ENCODE measurements at regions not wholly inside any gene's neighbourhood (a gene's known extent, or its start where the extent isn't known, plus 50 kb on each side); places are given as distances from the start of the nearest gene placed in this dataset.

DNA sequence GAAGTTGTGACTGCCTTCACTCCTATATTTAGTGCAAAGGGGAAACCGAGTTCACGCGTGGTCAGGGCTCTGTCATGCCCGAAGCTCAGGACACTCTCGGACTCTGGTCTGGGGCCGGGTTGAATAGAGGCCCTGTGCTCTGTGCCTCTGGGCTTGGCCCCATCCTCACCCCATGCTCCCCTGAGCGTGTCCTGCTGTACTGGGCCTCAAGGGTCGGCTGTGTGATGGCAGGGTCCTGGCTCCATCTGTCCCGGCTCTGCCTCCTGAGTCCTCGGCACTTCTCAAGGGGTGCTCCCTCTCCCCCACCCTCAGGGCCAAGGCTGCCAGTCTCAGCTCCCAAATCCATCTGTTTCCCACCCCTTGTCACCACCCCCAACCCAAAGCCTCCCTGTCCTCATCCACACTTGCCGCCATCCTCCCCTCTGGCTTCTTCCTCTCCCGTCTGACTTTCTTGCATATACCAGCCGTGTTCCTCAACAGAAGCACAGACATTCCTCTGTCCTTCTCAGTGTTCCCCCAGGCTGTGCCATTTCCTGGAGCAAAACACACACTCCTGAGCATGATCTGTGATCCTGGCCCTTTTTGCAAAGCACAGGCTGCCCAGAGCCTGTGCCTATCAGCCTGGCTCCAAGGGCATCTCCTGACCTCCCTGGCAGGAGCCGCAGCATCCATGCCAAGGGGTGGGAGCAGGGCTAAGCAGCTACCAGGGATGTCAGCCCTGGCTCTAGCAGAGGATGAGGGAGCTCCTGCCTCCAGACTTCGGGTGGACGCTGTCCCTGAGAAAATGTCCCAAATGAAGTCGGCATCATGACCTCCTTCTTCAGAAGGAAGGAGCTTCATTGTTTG, 64.2 kb upstream of the OTOS start:
- Histone ChIP-seq H3K18ac (ENCODE audit: extremely low read depth, low read length) (no peak overlapping the region), H2BK15ac (ENCODE audit: low read length) (no peak overlapping the region), H3K4me2 (ENCODE audit: insufficient read depth in 1 of 2, low read depth in 2 of 2, low read length in 2 of 2) (peak overlapping the region in 1 of 2 experiments; percentile 51; a peak in 1 of 4 replicates), H3K23me2 (ENCODE audit: low read depth, low read length) (no peaks in the 10 kb centered on the region), H2BK120ac (replicated peaks; ENCODE audit: low read depth, low read length) (no peak overlapping the region), H2BK20ac (ENCODE audit: low read length) (no peak overlapping the region), H2AFZ (ENCODE audit: low read length) (no peak overlapping the region), H3K56ac (replicated peaks; ENCODE audit: insufficient read length, low read depth, low read length) (no peak overlapping the region), H3K27me3 (replicated peaks in 1 of 4; ENCODE audit: control insufficient read depth in 3 of 4, extremely low read depth in 1 of 4, insufficient read depth in 3 of 4, low read length in 3 of 4) (no peaks in the 10 kb centered on the region; a peak in 1 of 7 replicates), H4K5ac (ENCODE audit: insufficient read length, low read depth, low read length) (no peak overlapping the region), H3K4ac (replicated peaks; ENCODE audit: insufficient read length, low read depth, low read length) (no peak overlapping the region), H3K14ac (ENCODE audit: insufficient read length) (no peak overlapping the region), H4K91ac (replicated peaks; ENCODE audit: insufficient read length, low read length) (no peak overlapping the region), H3K79me1 (ENCODE audit: low read depth, low read length) (no peaks in the 10 kb centered on the region), H3K4me1 (replicated peaks in 1 of 4; ENCODE audit: control insufficient read depth in 3 of 4, insufficient read depth in 4 of 4, low read length in 3 of 4) (peaks cover 5 to 14% (median 7%) of the 10 kb centered on the region in 4 experiments), H4K8ac (ENCODE audit: extremely low read depth, insufficient read depth, low read length) (no peak overlapping the region), H3K4me3 (ENCODE audit: extremely low read depth in 1 of 4, insufficient read depth in 2 of 4, low read depth in 3 of 4, low read length in 4 of 4) (no peak overlapping the region), H3K36me3 (ENCODE audit: control insufficient read depth in 2 of 4, insufficient read depth in 4 of 4, low read length in 3 of 4) (no peaks in the 10 kb centered on the region), H3K79me2 (ENCODE audit: control insufficient read depth in 1 of 2, insufficient read depth in 2 of 2, low read length in 2 of 2) (no peaks in the 10 kb centered on the region), H3K9me3 (ENCODE audit: insufficient read depth in 2 of 2, low read depth in 1 of 2, low read length in 1 of 2) (no peaks in the 10 kb centered on the region), H2AK5ac (ENCODE audit: low read depth, low read length) (no peak overlapping the region), H3K27ac (ENCODE audit: low read depth, low read length) (no peak overlapping the region), H2BK5ac (ENCODE audit: low read depth, low read length) (no peak overlapping the region), H4K20me1 (replicated peaks in 1 of 2; ENCODE audit: control insufficient read depth in 1 of 2, insufficient read depth in 2 of 2, low read length in 2 of 2) (no peaks in the 10 kb centered on the region), H2BK12ac (ENCODE audit: low read depth, low read length) (no peak overlapping the region), H3K23ac (ENCODE audit: insufficient read length) (no peak overlapping the region), H3K9ac (replicated peaks in 1 of 4; ENCODE audit: extremely low read depth in 1 of 4, low read depth in 3 of 4, low read length in 3 of 4) (no peak overlapping the region)
- ChIA-PET CTCF (ENCODE audit: partially characterized antibody) (no interaction called here), POLR2A (ENCODE audit: partially characterized antibody) (no interaction called here)
- no peak for FAIRE-seq
- no peak for DNase-seq (ENCODE audit: low read depth in 1 of 2, low spot score in 2 of 2)
- 91% methylated on average over 8 of the region's 17 CpGs; no CpG with 5 or more reads in 1 of the 2 experiments for WGBS, 2 experiments (ENCODE audit: extremely low coverage in 1 of 2, insufficient coverage in 1 of 2, insufficient read length in 1 of 2, insufficient replicate concordance in 2 of 2, low coverage in 1 of 2, low lambda C conversion rate in 2 of 2, missing lambda C conversion rate in 1 of 2)
- TF ChIP-seq KDM4A (IDR thresholded peaks at IDR 0.05; ENCODE audit: low read depth, low read length, severe bottlenecking) (no peak), HDAC6 (IDR thresholded peaks at IDR 0.05; ENCODE audit: low read depth, low read length) (no peak), SP4 (IDR thresholded peaks at IDR 0.05; ENCODE audit: low read length) (no peak)
- TF ChIP-seq, protein P1, sequence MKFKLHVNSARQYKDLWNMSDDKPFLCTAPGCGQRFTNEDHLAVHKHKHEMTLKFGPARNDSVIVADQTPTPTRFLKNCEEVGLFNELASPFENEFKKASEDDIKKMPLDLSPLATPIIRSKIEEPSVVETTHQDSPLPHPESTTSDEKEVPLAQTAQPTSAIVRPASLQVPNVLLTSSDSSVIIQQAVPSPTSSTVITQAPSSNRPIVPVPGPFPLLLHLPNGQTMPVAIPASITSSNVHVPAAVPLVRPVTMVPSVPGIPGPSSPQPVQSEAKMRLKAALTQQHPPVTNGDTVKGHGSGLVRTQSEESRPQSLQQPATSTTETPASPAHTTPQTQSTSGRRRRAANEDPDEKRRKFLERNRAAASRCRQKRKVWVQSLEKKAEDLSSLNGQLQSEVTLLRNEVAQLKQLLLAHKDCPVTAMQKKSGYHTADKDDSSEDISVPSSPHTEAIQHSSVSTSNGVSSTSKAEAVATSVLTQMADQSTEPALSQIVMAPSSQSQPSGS (IDR thresholded peaks at IDR 0.05; ENCODE audit: low read length) = no peak

Measured in H1 (cell line).